ENCODE measurements at regions not wholly inside any gene's neighbourhood (a gene's known extent, or its start where the extent isn't known, plus 50 kb on each side); places are given as distances from the start of the nearest gene placed in this dataset.

DNA sequence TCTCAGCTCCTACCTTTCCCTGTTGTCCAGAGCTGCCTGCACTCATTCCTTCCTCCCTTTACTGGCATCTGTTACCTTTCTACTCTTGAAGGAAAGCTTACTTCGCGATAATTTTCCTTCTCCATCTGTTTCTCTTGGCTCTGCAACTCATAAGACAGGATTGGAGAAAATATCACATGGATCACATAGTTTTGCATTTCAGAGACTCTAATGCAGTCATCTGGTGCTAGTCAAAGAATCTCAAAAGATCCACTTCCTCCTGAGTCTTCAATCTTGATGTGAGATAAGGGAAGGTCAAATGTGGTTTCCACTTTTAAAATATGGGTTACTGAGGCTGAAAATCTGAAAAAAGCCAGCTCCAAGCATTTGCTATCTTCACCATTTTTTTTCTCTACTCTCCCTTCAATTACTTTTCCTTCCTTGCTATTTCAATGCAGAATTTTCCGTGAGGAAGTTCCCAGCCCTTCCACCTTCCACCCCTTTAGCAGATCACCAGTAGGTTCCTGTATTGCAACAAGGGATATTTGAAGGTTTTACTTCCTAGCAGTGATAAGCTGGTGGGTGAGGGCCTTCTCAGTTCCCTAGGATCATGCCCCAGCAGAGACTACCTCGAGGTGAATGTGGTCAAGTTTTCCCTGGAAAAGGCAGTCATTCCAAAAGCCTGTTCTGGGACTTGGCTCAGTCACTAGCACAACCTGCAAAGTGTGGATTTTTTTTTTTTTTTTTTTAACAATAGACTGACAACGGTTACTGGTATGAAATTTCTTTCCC is 62.8 kb upstream of the LRRC1 start:
- no peaks in the 10 kb centered on the region for H3K36me3 ChIP-seq
- no peak for ATAC-seq (ENCODE audit: low FRiP score in 2 of 2)
- no peak overlapping the region for H3K4me3 ChIP-seq
- DNase-seq = no peak
- no peaks in the 10 kb centered on the region for H3K27me3 ChIP-seq
- WGBS, 2 donors = 70 to 72% methylated on average over 5 of the region's 5 CpGs
- no peak overlapping the region for H3K27ac ChIP-seq
- H3K4me1 ChIP-seq = peaks cover 0 to 6% (median 2%) of the 10 kb centered on the region in 4 donors
- H3K9me3 ChIP-seq = no peaks in the 10 kb centered on the region
- TF ChIP-seq, protein P1, sequence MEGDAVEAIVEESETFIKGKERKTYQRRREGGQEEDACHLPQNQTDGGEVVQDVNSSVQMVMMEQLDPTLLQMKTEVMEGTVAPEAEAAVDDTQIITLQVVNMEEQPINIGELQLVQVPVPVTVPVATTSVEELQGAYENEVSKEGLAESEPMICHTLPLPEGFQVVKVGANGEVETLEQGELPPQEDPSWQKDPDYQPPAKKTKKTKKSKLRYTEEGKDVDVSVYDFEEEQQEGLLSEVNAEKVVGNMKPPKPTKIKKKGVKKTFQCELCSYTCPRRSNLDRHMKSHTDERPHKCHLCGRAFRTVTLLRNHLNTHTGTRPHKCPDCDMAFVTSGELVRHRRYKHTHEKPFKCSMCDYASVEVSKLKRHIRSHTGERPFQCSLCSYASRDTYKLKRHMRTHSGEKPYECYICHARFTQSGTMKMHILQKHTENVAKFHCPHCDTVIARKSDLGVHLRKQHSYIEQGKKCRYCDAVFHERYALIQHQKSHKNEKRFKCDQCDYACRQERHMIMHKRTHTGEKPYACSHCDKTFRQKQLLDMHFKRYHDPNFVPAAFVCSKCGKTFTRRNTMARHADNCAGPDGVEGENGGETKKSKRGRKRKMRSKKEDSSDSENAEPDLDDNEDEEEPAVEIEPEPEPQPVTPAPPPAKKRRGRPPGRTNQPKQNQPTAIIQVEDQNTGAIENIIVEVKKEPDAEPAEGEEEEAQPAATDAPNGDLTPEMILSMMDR (IDR thresholded peaks at IDR 0.05) = no peak
- TF ChIP-seq EP300 (IDR thresholded peaks at IDR 0.05) = no peak
- no peak for TF ChIP-seq POLR2A (IDR thresholded peaks at IDR 0.05)
- no peak for TF ChIP-seq POLR2AphosphoS5 (IDR thresholded peaks at IDR 0.05)

DNA sequence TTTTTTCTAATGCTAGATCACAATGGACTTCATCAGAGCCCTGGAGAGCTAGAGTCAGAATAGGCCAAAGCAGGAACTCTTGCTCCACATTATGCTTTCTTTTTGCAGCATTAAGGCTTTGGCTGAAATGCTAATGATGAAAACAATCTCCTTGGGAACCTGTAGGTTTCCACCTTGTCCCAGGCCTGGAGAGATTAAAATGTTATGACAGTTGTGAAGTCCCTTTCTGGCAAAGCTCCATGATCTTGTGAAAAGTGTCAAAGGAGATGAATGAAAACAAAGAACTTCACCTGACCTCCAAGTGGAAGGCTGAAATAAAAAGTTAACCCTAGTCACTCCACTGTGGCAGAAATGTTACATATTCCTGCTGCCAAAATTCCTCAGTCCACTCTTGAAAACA is 64.0 kb upstream of the LRRC1 start:
- Histone ChIP-seq H3K36me3 (no peaks in the 10 kb centered on the region), H3K4me1 (peaks cover 0 to 8% (median 3%) of the 10 kb centered on the region in 4 donors), H3K4me3 (no peak overlapping the region), H3K27me3 (no peaks in the 10 kb centered on the region), H3K9me3 (no peaks in the 10 kb centered on the region), H3K27ac (no peak overlapping the region)
- ATAC-seq (ENCODE audit: low FRiP score in 2 of 2) (no peak), DNase-seq (no peak)
- TF ChIP-seq POLR2AphosphoS5 (IDR thresholded peaks at IDR 0.05) (no peak), POLR2A (IDR thresholded peaks at IDR 0.05) (no peak), EP300 (IDR thresholded peaks at IDR 0.05) (no peak)
- TF ChIP-seq, protein P1 (IDR thresholded peaks at IDR 0.05) = no peak

DNA sequence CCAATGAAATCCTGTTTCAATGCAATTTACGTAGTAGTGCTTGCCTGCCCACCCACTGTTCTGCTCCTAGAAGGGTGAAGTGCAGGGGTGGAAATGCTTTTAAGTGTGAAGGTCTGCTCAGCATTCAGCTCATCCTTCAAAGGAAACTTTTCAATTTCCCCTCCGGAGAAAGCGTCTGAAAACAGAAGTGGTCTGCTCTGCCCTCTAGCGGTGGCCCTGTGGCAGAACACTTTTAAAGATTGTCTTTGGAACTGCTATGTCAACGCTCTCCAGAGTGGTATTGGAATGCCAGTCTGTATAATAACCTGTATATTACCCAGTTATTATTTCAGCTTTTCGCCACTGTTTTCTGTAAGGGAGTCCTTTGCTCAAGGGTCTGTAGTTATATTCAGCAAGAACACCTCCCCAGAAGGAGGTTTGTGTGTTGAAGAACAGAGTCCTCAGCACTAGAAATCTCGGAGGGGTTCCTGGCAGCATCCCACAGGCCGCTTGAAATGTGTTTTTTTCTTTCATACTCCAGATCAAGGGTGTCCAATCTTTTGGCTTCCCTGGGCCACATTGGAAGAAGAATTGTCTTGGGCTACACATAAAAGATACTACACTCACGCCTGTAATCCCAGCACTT is 63.1 kb upstream of the KLHL31 start:
- ATAC-seq (ENCODE audit: low FRiP score in 2 of 2) (peak; percentile 67 to 82), DNase-seq (peak in 1 of 2 donors; percentile 51)
- Histone ChIP-seq H3K9me3 (no peaks in the 10 kb centered on the region), H3K27me3 (no peaks in the 10 kb centered on the region), H3K27ac (no peak overlapping the region), H3K36me3 (no peaks in the 10 kb centered on the region), H3K4me1 (peaks cover 0 to 9% (median 1%) of the 10 kb centered on the region in 4 donors), H3K4me3 (peak overlapping the region in 1 of 4 donors; percentile 22)
- TF ChIP-seq, protein P1 (IDR thresholded peaks at IDR 0.05) = peak; percentile 59 to 91 (median 80)
- no peak for TF ChIP-seq EP300 (IDR thresholded peaks at IDR 0.05)
- 35 to 37% methylated on average over 9 of the region's 9 CpGs for WGBS, 2 donors

DNA sequence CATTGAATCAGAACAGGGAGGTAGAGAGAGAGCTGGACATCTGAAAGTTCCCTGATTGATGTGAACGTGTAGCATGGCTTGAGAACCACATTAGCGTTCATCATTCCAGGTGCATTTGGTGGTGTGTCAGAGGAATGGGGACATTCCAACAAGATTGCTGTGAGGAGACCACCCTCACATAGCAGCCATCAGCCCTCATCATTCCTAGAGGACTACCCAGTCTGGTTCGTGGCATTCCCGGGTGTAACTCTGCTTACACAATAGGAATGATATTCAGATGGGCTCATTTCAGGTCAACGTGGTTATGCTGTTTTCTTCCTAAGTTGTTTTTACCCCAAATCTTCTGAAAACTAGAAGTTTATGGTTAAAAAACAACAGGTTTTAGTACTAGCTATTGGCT is 62.2 kb upstream of the KLHL31 start:
- no peaks in the 10 kb centered on the region for H3K36me3 ChIP-seq
- no peaks in the 10 kb centered on the region for H3K27me3 ChIP-seq
- H3K4me1 ChIP-seq = peaks cover 0 to 9% (median 1%) of the 10 kb centered on the region in 4 donors
- TF ChIP-seq POLR2A (IDR thresholded peaks at IDR 0.05) = no peak
- no peak for TF ChIP-seq POLR2AphosphoS5 (IDR thresholded peaks at IDR 0.05)
- no peak for TF ChIP-seq EP300 (IDR thresholded peaks at IDR 0.05)
- TF ChIP-seq, protein P1 (IDR thresholded peaks at IDR 0.05) = no peak
- H3K27ac ChIP-seq = no peak overlapping the region
- no peak overlapping the region for H3K4me3 ChIP-seq
- no peaks in the 10 kb centered on the region for H3K9me3 ChIP-seq
- 74 to 82% methylated on average over 5 of the region's 5 CpGs for WGBS, 2 donors
- DNase-seq = no peak
- ATAC-seq (ENCODE audit: low FRiP score in 2 of 2) = no peak

Measured in upper lobe of left lung (tissue), 6 donors.